Neuronal stem cell (in vitro differentiated cells): ENCODE measurements at regions not wholly inside any gene's neighbourhood (a gene's known extent, or its start where the extent isn't known, plus 50 kb on each side); places are given as distances from the start of the nearest gene placed in this dataset. TPM values are rescaled to one million over a fixed set of nuclear protein-coding genes. Genes with fewer than 3 reads are reported as not detected.

Experiments used
- small RNA-seq: library from polyadenylated mRNA; stranded (forward); fragments of <200 nt; extraction: miRNeasy Mini kit (QIAGEN cat#:217004); gene quantifications from one replicate; pipeline ENCODE3, GENCODE V24; 2013; ENCODE audit not compliant: insufficient read depth

Small RNA genes lying in the stretch of these regions (small RNA-seq; reads per million reads assigned to genes)
- not detected for gene RN7SL356P
